Keratinocyte (primary cell): ENCODE measurements at regions not wholly inside any gene's neighbourhood (a gene's known extent, or its start where the extent isn't known, plus 50 kb on each side); places are given as distances from the start of the nearest gene placed in this dataset.

Source experiments
- DNase-seq: peaks from one replicate; pipeline ENCODE4 v3.0.0-alpha.2; 2011; ENCODE audit warnings: low read depth, missing footprints, low spot score
- FAIRE-seq: peaks from 2 replicates; lab custom pipeline; 2011; peaks lifted over from hg19 to GRCh38; lab: Jason Lieb, UNC
- H2AFZ ChIP-seq: 2 replicates; pipeline ENCODE4 v1.6.0; 2012; ENCODE audit warnings: low read length, control low read depth, inconsistent platforms; ENCODE audit not compliant: control insufficient read depth
- H3K27ac ChIP-seq: 2 replicates; pipeline ENCODE4 v1.5.1; 2011; ENCODE audit warnings: low read length; ENCODE audit not compliant: control insufficient read depth, insufficient read depth
- H3K27me3 ChIP-seq: 3 replicates; pipeline ENCODE4 v1.6.0; 2011; ENCODE audit warnings: low read length; ENCODE audit not compliant: control insufficient read depth, insufficient read depth; ENCODE audit errors: extremely low read depth
- H3K36me3 ChIP-seq, 2 experiments: 2 replicates in 1 of 2; 3 replicates in 1 of 2; pipeline ENCODE4 v1.5.1; 2011; ENCODE audit warnings: low read length in 2 of 2, mild to moderate bottlenecking in 1 of 2; ENCODE audit not compliant: control insufficient read depth in 2 of 2, insufficient read depth in 2 of 2; ENCODE audit errors: extremely low read depth in 1 of 2
- H3K4me1 ChIP-seq: 3 replicates; pipeline ENCODE4 v1.5.1; 2011; ENCODE audit warnings: low read length; ENCODE audit not compliant: control insufficient read depth, insufficient read depth; ENCODE audit errors: extremely low read depth
- H3K4me2 ChIP-seq: 3 replicates; pipeline ENCODE4 v1.6.0; 2011; ENCODE audit warnings: low read depth, low read length; ENCODE audit not compliant: control insufficient read depth, insufficient read depth; ENCODE audit errors: extremely low read depth
- H3K4me3 ChIP-seq, 3 experiments: fragments of 200-600 bp in 1 of 3; sonication (generic) in 1 of 3; 2 replicates in 2 of 3; 3 replicates in 1 of 3; pipeline ENCODE4 v1.5.1; 2011 to 2016; ENCODE audit warnings: low read length in 3 of 3, mild to moderate bottlenecking in 3 of 3, control low read depth in 2 of 3, inconsistent platforms in 1 of 3, low read depth in 1 of 3, mixed read lengths in 1 of 3, mixed run types in 1 of 3, moderate library complexity in 1 of 3; ENCODE audit not compliant: control insufficient read depth in 2 of 3, insufficient read depth in 2 of 3; ENCODE audit errors: extremely low read depth in 1 of 3
- H3K79me2 ChIP-seq: 2 replicates; pipeline ENCODE4 v1.6.0; 2012; ENCODE audit warnings: low read length; ENCODE audit not compliant: control insufficient read depth, insufficient read depth
- H3K9ac ChIP-seq: 3 replicates; pipeline ENCODE4 v1.6.0; 2011; ENCODE audit warnings: low read length; ENCODE audit not compliant: control insufficient read depth, insufficient read depth; ENCODE audit errors: extremely low read depth
- H3K9me1 ChIP-seq: 3 replicates; pipeline ENCODE4 v1.6.0; 2011; ENCODE audit warnings: low read length; ENCODE audit not compliant: control insufficient read depth, insufficient read depth; ENCODE audit errors: extremely low read depth
- H3K9me3 ChIP-seq: 2 replicates; pipeline ENCODE4 v1.5.1; 2012; ENCODE audit warnings: low read depth, low read length; ENCODE audit not compliant: control insufficient read depth
- H4K20me1 ChIP-seq: 3 replicates; pipeline ENCODE4 v1.6.0; 2011; ENCODE audit warnings: low read length; ENCODE audit not compliant: control insufficient read depth, insufficient read depth; ENCODE audit errors: extremely low read depth
- EZH2 ChIP-seq: IDR thresholded peaks from one replicate; pipeline ENCODE4 v1.6.1; 2012; ENCODE audit warnings: inconsistent platforms, mild to moderate bottlenecking, low read length, moderate library complexity
- dilution Hi-C: fragments of 300-500 bp; cut with MboI; formaldehyde crosslinking; loops from one replicate; pipeline ENCODE4 v1.7.0; 2020; ENCODE audit warnings: low sequenced_read_pairs; ENCODE audit not compliant: extremely low pct_ligation_motif_present
- TF ChIP-seq, protein P1 (sequence below), 3 experiments: IDR thresholded peaks in 1 of 3; conservative IDR thresholded peaks in 1 of 3; optimal IDR thresholded peaks in 1 of 3; 2 replicates in 2 of 3; 3 replicates in 1 of 3; pipeline versions ENCODE3 to v1.5.1; 2011; ENCODE audit warnings: low read length in 3 of 3, mild to moderate bottlenecking in 3 of 3, moderate library complexity in 2 of 3, control low read depth in 1 of 3, inconsistent platforms in 1 of 3; ENCODE audit not compliant: insufficient read depth in 2 of 3; ENCODE audit errors: extremely low read depth in 1 of 3

DNA sequence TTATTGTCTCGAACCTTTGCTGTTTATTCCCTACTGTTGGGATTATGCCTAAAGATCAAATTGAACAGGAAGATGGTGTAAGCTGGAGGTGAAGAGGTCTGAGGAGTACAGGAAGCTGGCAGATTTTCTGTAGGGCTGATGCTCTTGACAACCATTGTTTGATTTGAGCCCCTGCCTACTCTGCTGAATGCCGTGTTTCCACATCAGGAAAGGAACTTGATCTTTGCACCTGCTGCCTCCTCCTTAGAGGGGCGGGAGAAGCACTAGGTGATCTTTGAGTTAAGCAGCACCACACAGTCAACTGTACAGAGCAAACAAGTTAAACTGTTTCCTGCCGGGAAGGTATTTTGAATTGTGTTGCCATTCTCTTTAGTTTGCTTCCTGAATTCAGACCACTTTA is 364.6 kb upstream of the EPHA6 start:
- Histone ChIP-seq H2AFZ (no peak overlapping the region), H3K27me3 (no peaks in the 10 kb centered on the region), H4K20me1 (no peaks in the 10 kb centered on the region), H3K27ac (no peak overlapping the region), H3K4me2 (no peak overlapping the region), H3K9me3 (no peaks in the 10 kb centered on the region), H3K4me3 (no peak overlapping the region), H3K9me1 (no peaks in the 10 kb centered on the region), H3K36me3 (no peaks in the 10 kb centered on the region), H3K79me2 (no peaks in the 10 kb centered on the region), H3K4me1 (no peaks in the 10 kb centered on the region), H3K9ac (no peak overlapping the region)
- TF ChIP-seq, protein P1, sequence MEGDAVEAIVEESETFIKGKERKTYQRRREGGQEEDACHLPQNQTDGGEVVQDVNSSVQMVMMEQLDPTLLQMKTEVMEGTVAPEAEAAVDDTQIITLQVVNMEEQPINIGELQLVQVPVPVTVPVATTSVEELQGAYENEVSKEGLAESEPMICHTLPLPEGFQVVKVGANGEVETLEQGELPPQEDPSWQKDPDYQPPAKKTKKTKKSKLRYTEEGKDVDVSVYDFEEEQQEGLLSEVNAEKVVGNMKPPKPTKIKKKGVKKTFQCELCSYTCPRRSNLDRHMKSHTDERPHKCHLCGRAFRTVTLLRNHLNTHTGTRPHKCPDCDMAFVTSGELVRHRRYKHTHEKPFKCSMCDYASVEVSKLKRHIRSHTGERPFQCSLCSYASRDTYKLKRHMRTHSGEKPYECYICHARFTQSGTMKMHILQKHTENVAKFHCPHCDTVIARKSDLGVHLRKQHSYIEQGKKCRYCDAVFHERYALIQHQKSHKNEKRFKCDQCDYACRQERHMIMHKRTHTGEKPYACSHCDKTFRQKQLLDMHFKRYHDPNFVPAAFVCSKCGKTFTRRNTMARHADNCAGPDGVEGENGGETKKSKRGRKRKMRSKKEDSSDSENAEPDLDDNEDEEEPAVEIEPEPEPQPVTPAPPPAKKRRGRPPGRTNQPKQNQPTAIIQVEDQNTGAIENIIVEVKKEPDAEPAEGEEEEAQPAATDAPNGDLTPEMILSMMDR (optimal IDR thresholded peaks at IDR 0.05 in 1 of 3, IDR thresholded peaks at IDR 0.05 in 1 of 3, conservative IDR thresholded peaks at IDR 0.05 in 1 of 3; ENCODE audit: extremely low read depth in 1 of 3, insufficient read depth in 2 of 3, low read length in 3 of 3): no peak
- no peak for TF ChIP-seq EZH2
- no peak for FAIRE-seq
- dilution Hi-C loops: no loop called here
- no peak for DNase-seq

DNA sequence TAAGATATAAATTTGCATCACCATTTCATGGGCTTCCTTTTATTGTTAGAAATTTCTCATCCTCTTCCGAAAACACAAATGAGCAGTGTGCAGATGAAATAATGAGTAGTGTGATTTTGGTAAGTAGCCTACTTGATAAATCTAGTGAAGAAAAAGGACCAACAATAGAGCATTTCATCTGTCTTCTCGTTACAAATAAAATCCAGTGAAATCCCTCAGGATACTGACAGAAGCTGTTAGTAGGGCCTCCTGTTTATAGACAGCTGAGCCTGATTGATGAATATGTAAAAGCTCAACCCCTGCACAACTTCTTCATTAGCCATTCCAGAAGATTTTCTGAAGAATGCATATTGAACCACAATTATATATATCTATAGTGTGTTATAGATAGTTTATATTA is 363.7 kb upstream of the EPHA6 start:
- dilution Hi-C loops: no loop called here
- TF ChIP-seq, protein P1 (optimal IDR thresholded peaks at IDR 0.05 in 1 of 3, IDR thresholded peaks at IDR 0.05 in 1 of 3, conservative IDR thresholded peaks at IDR 0.05 in 1 of 3; ENCODE audit: extremely low read depth in 1 of 3, insufficient read depth in 2 of 3, low read length in 3 of 3): no peak
- no peak for TF ChIP-seq EZH2
- Histone ChIP-seq H3K4me2 (no peak overlapping the region), H4K20me1 (no peaks in the 10 kb centered on the region), H3K79me2 (no peaks in the 10 kb centered on the region), H3K9ac (no peak overlapping the region), H3K27ac (no peak overlapping the region), H3K9me3 (no peaks in the 10 kb centered on the region), H3K4me3 (no peak overlapping the region), H2AFZ (no peak overlapping the region), H3K27me3 (no peaks in the 10 kb centered on the region), H3K36me3 (no peaks in the 10 kb centered on the region), H3K9me1 (no peaks in the 10 kb centered on the region), H3K4me1 (no peaks in the 10 kb centered on the region)
- FAIRE-seq (no peak), DNase-seq (no peak)
